ENCODE measurements at regions not wholly inside any gene's neighbourhood (a gene's known extent, or its start where the extent isn't known, plus 50 kb on each side); places are given as distances from the start of the nearest gene placed in this dataset.
"Not testable (repeated sequence)": the region's sequence is repeated elsewhere in the genome, so short reads cannot be mapped to it uniquely, and the experiment has no call there.

- no peak for DNase-seq (ENCODE audit: low read depth in 1 of 2, low spot score in 2 of 2)
- Histone ChIP-seq H3K9me3 (replicated peaks) (no peaks in the 10 kb centered on the region), H3K36me3 (no peaks in the 10 kb centered on the region), H3K27me3 (replicated peaks) (no peaks in the 10 kb centered on the region), H3K27ac (no peak overlapping the region), H3K4me1 (replicated peaks) (no peaks in the 10 kb centered on the region), H3K4me3 (no peak overlapping the region)
Measured at GRCh38 chrX:4670606-4671005, 957.2 kb upstream of the PRKX start.

- Histone ChIP-seq H3K27me3 (replicated peaks) (no peaks in the 10 kb centered on the region), H3K27ac (no peak overlapping the region)
Measured at GRCh38 chrX:4668802-4669536, 955.5 kb upstream of the PRKX start.

GRCh38 chrX:4663085-4663484 lies 949.6 kb upstream of the PRKX start:
- no peaks in the 10 kb centered on the region for H3K4me1 ChIP-seq (replicated peaks)
- H3K36me3 ChIP-seq = no peaks in the 10 kb centered on the region
- DNase-seq (ENCODE audit: low read depth in 1 of 2, low spot score in 2 of 2) = no peak
- no peak overlapping the region for H3K4me3 ChIP-seq
- no peaks in the 10 kb centered on the region for H3K27me3 ChIP-seq (replicated peaks)
- no peak overlapping the region for H3K27ac ChIP-seq
- no peaks in the 10 kb centered on the region for H3K9me3 ChIP-seq (replicated peaks)

More at GRCh38 chrX:4668802-4669536, 955.5 kb upstream of the PRKX start:
- Histone ChIP-seq H3K4me3 (no peak overlapping the region), H3K9me3 (replicated peaks) (no peaks in the 10 kb centered on the region), H3K4me1 (replicated peaks) (no peaks in the 10 kb centered on the region), H3K36me3 (no peaks in the 10 kb centered on the region)
- DNase-seq (ENCODE audit: low read depth in 1 of 2, low spot score in 2 of 2) = no peak

GRCh38 chrX:4661771-4662170 lies 948.3 kb upstream of the PRKX start:
- H3K4me1 ChIP-seq (replicated peaks) = no peaks in the 10 kb centered on the region
- no peak overlapping the region for H3K27ac ChIP-seq
- H3K27me3 ChIP-seq (replicated peaks) = no peaks in the 10 kb centered on the region
- H3K4me3 ChIP-seq = no peak overlapping the region
- H3K36me3 ChIP-seq = no peaks in the 10 kb centered on the region
- H3K9me3 ChIP-seq (replicated peaks) = no peaks in the 10 kb centered on the region
- DNase-seq (ENCODE audit: low read depth in 1 of 2, low spot score in 2 of 2) = no peak

DNA sequence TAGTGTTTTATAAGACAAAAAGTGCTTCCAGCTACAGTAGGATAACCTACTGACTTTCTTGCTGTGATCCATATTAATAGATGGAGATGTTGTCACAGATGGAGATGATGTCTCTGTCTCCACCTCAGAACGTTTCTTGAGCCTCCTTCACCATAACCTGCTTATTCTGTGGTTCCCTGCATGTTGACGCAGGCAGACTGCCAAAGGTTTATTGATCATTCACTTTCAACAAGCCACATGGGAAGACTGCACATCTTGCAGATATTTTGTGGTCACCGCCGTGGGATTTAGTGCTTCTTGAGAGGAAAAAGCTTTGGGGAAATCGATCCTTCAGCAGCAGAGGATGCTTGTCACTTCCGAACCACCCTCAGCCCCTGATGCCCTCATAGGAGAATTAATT lies 943.0 kb upstream of the PRKX start:
- no peak overlapping the region for H3K4me3 ChIP-seq
- DNase-seq (ENCODE audit: low read depth in 1 of 2, low spot score in 2 of 2) = no peak
- H3K27me3 ChIP-seq (replicated peaks) = no peaks in the 10 kb centered on the region
- H3K9me3 ChIP-seq (replicated peaks) = no peaks in the 10 kb centered on the region
- H3K4me1 ChIP-seq (replicated peaks) = no peaks in the 10 kb centered on the region
- no peak overlapping the region for H3K27ac ChIP-seq
- H3K36me3 ChIP-seq = no peaks in the 10 kb centered on the region

DNA sequence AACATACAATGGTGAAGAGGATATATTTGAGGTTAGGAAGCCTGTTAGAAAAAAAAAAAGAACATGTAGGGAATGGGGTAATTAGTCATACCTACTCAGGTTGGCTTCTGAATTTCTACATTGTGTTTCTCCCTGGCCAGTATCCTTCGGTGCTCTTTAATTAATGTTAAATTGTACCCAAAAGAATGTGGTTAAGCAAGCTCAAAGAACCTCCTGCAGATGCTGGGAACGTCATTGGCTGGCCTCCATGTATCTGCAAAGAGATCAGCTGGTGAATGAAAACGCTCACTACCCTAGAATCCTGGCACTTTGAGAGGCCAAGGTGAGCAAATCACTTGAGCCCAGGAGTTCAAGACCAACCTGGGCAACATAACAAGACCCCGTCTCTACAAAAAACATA lies 942.3 kb upstream of the PRKX start:
- H3K9me3 ChIP-seq (replicated peaks) = no peaks in the 10 kb centered on the region
- no peak overlapping the region for H3K4me3 ChIP-seq
- no peak for DNase-seq (ENCODE audit: low read depth in 1 of 2, low spot score in 2 of 2)
- no peaks in the 10 kb centered on the region for H3K4me1 ChIP-seq (replicated peaks)
- no peaks in the 10 kb centered on the region for H3K27me3 ChIP-seq (replicated peaks)
- no peak overlapping the region for H3K27ac ChIP-seq
- no peaks in the 10 kb centered on the region for H3K36me3 ChIP-seq

- Histone ChIP-seq H3K9me3 (replicated peaks) (no peaks in the 10 kb centered on the region), H3K4me3 (no peak overlapping the region), H3K27me3 (replicated peaks) (no peaks in the 10 kb centered on the region), H3K27ac (no peak overlapping the region), H3K36me3 (no peaks in the 10 kb centered on the region), H3K4me1 (replicated peaks) (no peaks in the 10 kb centered on the region)
- DNase-seq (ENCODE audit: low read depth in 1 of 2, low spot score in 2 of 2) = no peak
Measured at GRCh38 chrX:4642114-4642513, 928.7 kb upstream of the PRKX start.

DNA sequence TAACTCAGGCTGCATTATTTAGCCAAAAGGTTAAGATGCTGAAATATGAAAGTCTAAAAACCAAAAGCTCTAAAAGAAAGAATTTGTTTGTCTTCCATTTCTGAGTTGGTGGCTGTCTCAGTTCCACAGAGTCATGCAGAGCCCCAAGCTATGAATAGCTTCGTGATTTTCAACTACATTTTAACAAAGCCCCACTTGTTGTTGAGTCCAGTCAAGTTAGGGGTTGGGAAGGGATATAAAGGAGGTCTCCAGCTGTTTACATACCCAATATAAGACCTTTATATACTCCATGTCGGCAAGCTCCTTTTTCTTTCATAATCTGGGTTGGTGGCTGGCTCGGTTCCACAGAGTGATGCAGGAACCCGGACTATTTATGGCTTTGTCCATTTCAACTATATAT lies 924.6 kb upstream of the PRKX start:
- no peaks in the 10 kb centered on the region for H3K36me3 ChIP-seq
- H3K27ac ChIP-seq = no peak overlapping the region
- H3K4me1 ChIP-seq (replicated peaks) = no peaks in the 10 kb centered on the region
- H3K9me3 ChIP-seq (replicated peaks) = no peaks in the 10 kb centered on the region
- H3K27me3 ChIP-seq (replicated peaks) = no peaks in the 10 kb centered on the region
- H3K4me3 ChIP-seq = no peak overlapping the region
- no peak for DNase-seq (ENCODE audit: low read depth in 1 of 2, low spot score in 2 of 2)

DNA sequence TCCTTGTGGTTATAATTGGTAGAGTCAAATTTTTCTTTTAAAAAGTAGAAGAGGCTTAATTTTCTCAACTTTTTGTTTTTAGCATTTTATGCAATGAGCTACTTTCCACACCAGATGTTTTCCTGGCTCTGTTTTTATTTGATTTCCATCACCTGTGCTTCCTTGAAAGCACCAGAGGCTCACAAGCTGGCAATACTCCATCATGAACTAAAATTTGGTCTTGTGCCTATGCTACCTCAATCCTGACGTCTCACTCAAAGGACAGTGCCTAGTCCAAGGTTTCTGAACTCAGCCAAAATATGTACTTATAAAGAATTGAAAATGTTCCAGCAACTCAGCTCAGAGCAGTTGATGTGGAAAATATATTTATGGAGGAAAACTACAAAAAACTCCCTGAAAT lies 914.0 kb upstream of the PRKX start:
- Histone ChIP-seq H3K4me1 (replicated peaks) (no peaks in the 10 kb centered on the region), H3K4me3 (no peak overlapping the region), H3K36me3 (no peaks in the 10 kb centered on the region), H3K9me3 (replicated peaks) (no peaks in the 10 kb centered on the region), H3K27ac (no peak overlapping the region), H3K27me3 (replicated peaks) (no peaks in the 10 kb centered on the region)
- DNase-seq (ENCODE audit: low read depth in 1 of 2, low spot score in 2 of 2) = no peak

DNA sequence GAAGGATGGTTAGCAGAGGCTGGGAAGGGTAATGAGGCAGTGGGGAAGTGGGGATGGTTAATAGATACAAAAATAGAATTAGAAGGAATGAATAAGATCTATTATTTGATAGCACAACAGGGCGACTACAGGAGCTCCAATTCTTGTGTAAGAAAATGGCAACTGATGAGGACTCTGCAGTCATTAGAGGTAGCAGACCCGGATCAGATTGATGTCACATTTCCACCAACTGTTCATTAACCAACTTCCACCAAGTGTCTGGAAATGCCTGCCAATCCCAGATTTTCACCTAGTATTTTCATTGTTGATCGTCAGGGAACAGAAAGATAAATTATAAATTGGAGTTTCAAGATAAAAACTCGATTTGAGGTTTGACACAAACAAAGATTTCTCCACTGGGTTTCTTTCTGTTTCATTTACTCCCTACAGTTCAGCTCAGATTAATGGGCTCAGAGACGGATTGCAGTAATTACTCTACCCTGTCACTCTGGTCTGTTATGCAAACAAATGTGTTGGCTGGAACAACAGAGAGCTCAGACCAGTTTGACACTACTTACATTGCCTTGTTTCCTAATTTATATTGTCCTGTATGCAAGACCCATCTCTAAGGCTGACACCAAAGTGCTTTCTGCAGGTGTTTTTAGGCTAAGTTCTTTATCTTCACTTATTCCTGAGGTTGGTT lies 909.2 kb upstream of the PRKX start:
- H3K36me3 ChIP-seq = no peaks in the 10 kb centered on the region
- DNase-seq (ENCODE audit: low read depth in 1 of 2, low spot score in 2 of 2) = no peak
- no peak overlapping the region for H3K4me3 ChIP-seq
- H3K9me3 ChIP-seq (replicated peaks) = no peaks in the 10 kb centered on the region
- no peaks in the 10 kb centered on the region for H3K4me1 ChIP-seq (replicated peaks)
- no peak overlapping the region for H3K27ac ChIP-seq
- no peaks in the 10 kb centered on the region for H3K27me3 ChIP-seq (replicated peaks)

GRCh38 chrX:4613651-4614050 lies 900.2 kb upstream of the PRKX start:
- not testable (repeated sequence) for H3K4me3 ChIP-seq; DNase-seq (ENCODE audit: low read depth in 1 of 2, low spot score in 2 of 2); H3K36me3 ChIP-seq; H3K4me1 ChIP-seq (replicated peaks); H3K27me3 ChIP-seq (replicated peaks); H3K9me3 ChIP-seq (replicated peaks); H3K27ac ChIP-seq

GRCh38 chrX:4588893-4589292 lies 875.4 kb upstream of the PRKX start:
- no peak overlapping the region for H3K27ac ChIP-seq
- H3K9me3 ChIP-seq (replicated peaks) = no peaks in the 10 kb centered on the region
- no peak overlapping the region for H3K4me3 ChIP-seq
- no peaks in the 10 kb centered on the region for H3K27me3 ChIP-seq (replicated peaks)
- H3K36me3 ChIP-seq = no peaks in the 10 kb centered on the region
- DNase-seq (ENCODE audit: low read depth in 1 of 2, low spot score in 2 of 2) = no peak
- no peaks in the 10 kb centered on the region for H3K4me1 ChIP-seq (replicated peaks)

- H3K27ac ChIP-seq = no peak overlapping the region
- H3K36me3 ChIP-seq = no peaks in the 10 kb centered on the region
- DNase-seq (ENCODE audit: low read depth in 1 of 2, low spot score in 2 of 2) = no peak
- H3K4me3 ChIP-seq = no peak overlapping the region
- H3K4me1 ChIP-seq (replicated peaks) = no peaks in the 10 kb centered on the region
- no peaks in the 10 kb centered on the region for H3K9me3 ChIP-seq (replicated peaks)
- H3K27me3 ChIP-seq (replicated peaks) = no peaks in the 10 kb centered on the region
Measured at GRCh38 chrX:4588466-4588865, 875.0 kb upstream of the PRKX start.

DNA sequence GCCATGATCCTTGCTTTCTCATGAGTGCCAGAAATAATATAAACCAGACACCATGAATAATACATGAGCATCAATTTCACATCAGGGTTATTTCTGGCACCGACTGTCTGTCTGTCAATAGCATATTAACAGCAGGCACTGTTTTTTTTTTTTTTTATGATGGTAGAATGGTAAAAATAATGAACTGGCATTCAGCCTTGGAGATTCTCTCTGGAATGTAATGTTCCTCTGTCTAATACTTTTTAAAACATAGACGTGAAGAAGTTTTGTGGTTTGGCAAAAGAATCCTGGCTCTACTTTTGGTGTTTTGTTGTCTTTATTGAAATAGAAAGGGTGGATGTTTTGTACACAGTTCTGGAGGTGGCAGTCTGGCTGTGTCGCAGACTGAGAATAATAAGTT lies 874.6 kb upstream of the PRKX start:
- Histone ChIP-seq H3K4me1 (replicated peaks) (no peaks in the 10 kb centered on the region), H3K36me3 (no peaks in the 10 kb centered on the region), H3K27ac (no peak overlapping the region), H3K4me3 (no peak overlapping the region), H3K9me3 (replicated peaks) (no peaks in the 10 kb centered on the region), H3K27me3 (replicated peaks) (no peaks in the 10 kb centered on the region)
- DNase-seq (ENCODE audit: low read depth in 1 of 2, low spot score in 2 of 2) = no peak

GRCh38 chrX:4579999-4580398 lies 866.5 kb upstream of the PRKX start:
- Histone ChIP-seq H3K36me3 (no peaks in the 10 kb centered on the region), H3K4me3 (no peak overlapping the region), H3K27ac (no peak overlapping the region), H3K4me1 (replicated peaks) (no peaks in the 10 kb centered on the region), H3K27me3 (replicated peaks) (no peaks in the 10 kb centered on the region), H3K9me3 (replicated peaks) (no peaks in the 10 kb centered on the region)
- no peak for DNase-seq (ENCODE audit: low read depth in 1 of 2, low spot score in 2 of 2)

Data from SJSA1 (cell line).